Prostate gland (tissue), 2 donors: ENCODE measurements at regions not wholly inside any gene's neighbourhood (a gene's known extent, or its start where the extent isn't known, plus 50 kb on each side); places are given as distances from the start of the nearest gene placed in this dataset.
A peak's percentile ranks its signal among the peaks of the same experiment; 100 is the strongest.

Experiments used
- POLR2A ChIP-seq: fragments of 450-650 bp; IDR thresholded peaks from one replicate; pipeline ENCODE4 v1.6.1; 2016; ENCODE audit warnings: antibody characterized with exemption, mild to moderate bottlenecking
- TF ChIP-seq, protein P1 (sequence below), 4 experiments: fragments of 200-600 bp in 2 of 4; fragments of 450-650 bp in 2 of 4; sonication (generic) in 2 of 4; IDR thresholded peaks; 1 replicate in 3 of 4; 2 replicates in 1 of 4; pipeline ENCODE4 v1.5.1; 2016 to 2019; ENCODE audit warnings: antibody characterized with exemption in 4 of 4, mild to moderate bottlenecking in 2 of 4, moderate library complexity in 2 of 4

DNA sequence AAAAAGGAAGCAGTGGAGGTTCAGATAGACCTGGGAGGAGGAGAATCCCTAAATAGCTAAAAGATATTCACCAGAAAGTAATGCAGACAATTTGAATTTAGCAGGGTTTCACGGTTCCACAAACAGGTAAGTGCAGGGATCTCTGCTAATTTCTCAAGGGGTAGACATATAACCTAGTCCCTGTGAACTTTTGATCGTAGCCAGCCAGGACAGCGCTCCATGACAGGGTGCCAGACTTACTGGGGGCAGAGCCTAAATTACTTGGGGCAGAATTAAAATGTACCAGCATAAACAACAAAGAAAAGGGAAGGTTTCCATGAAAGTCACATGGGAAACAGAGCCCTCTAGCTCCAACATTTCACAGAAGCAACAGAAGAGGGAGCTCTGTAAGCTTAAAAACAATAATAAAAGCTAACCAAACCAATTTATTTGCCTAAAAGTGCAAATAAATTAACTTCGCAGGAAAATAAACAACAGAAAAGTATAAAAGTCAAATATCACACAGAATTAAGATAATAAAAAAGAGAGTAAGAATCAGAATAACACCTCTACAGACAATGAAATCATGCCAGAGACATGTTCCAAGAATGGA, 198.3 kb downstream of the DUSP10 start:
- TF ChIP-seq, protein P1, sequence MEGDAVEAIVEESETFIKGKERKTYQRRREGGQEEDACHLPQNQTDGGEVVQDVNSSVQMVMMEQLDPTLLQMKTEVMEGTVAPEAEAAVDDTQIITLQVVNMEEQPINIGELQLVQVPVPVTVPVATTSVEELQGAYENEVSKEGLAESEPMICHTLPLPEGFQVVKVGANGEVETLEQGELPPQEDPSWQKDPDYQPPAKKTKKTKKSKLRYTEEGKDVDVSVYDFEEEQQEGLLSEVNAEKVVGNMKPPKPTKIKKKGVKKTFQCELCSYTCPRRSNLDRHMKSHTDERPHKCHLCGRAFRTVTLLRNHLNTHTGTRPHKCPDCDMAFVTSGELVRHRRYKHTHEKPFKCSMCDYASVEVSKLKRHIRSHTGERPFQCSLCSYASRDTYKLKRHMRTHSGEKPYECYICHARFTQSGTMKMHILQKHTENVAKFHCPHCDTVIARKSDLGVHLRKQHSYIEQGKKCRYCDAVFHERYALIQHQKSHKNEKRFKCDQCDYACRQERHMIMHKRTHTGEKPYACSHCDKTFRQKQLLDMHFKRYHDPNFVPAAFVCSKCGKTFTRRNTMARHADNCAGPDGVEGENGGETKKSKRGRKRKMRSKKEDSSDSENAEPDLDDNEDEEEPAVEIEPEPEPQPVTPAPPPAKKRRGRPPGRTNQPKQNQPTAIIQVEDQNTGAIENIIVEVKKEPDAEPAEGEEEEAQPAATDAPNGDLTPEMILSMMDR (IDR thresholded peaks at IDR 0.05) = peak in 3 of 4 experiments; percentile 17 to 41 (median 33)
- TF ChIP-seq POLR2A = no peak
